Endodermal cell (in vitro differentiated cells): ENCODE measurements at regions not wholly inside any gene's neighbourhood (a gene's known extent, or its start where the extent isn't known, plus 50 kb on each side); places are given as distances from the start of the nearest gene placed in this dataset.

Experiments
- DNase-seq: peaks from one replicate; pipeline ENCODE4 v3.0.0-alpha.2; 2017
- H3K27ac ChIP-seq: 2 replicates; pipeline ENCODE4 v1.5.1; 2013; ENCODE audit warnings: mild to moderate bottlenecking, low read depth, low read length, moderate library complexity
- H3K27me3 ChIP-seq: 2 replicates; pipeline ENCODE4 v1.6.1; 2013; ENCODE audit warnings: mild to moderate bottlenecking, low read length, moderate library complexity; ENCODE audit not compliant: insufficient read depth, control insufficient read depth, poor library complexity, severe bottlenecking
- H3K36me3 ChIP-seq: 2 replicates; pipeline ENCODE4 v1.7.0; 2013; ENCODE audit warnings: mild to moderate bottlenecking, low read length, moderate library complexity; ENCODE audit not compliant: control insufficient read depth, insufficient read depth
- H3K4me1 ChIP-seq: one replicate; pipeline ENCODE4 v1.7.0; 2013; ENCODE audit warnings: low read length; ENCODE audit not compliant: control insufficient read depth, insufficient read depth
- H3K4me3 ChIP-seq: 2 replicates; pipeline ENCODE4 v1.5.1; 2013; ENCODE audit warnings: mild to moderate bottlenecking, low read length, moderate library complexity
- H3K9ac ChIP-seq: 2 replicates; pipeline ENCODE4 v1.6.1; 2013; ENCODE audit warnings: mild to moderate bottlenecking, low read length, moderate library complexity; ENCODE audit not compliant: poor library complexity, severe bottlenecking; ENCODE audit errors: extremely low read depth
- H3K9me3 ChIP-seq: 2 replicates; pipeline ENCODE4 v1.6.1; 2013; ENCODE audit warnings: mild to moderate bottlenecking, low read length, moderate library complexity; ENCODE audit not compliant: control insufficient read depth
- H3K27ac Mint-ChIP-seq: 2 replicates; pipeline ENCODE4 v1.8.0; 2020; ENCODE audit warnings: mixed read lengths
- H3K27me3 Mint-ChIP-seq: 2 replicates; pipeline ENCODE4 v1.8.0; 2021; ENCODE audit warnings: mild to moderate bottlenecking, mixed read lengths; ENCODE audit not compliant: insufficient read depth
- H3K36me3 Mint-ChIP-seq: 2 replicates; pipeline ENCODE4 v1.8.0; 2020; ENCODE audit warnings: low read depth, mixed read lengths
- H3K4me1 Mint-ChIP-seq: 2 replicates; pipeline ENCODE4 v1.8.0; 2020; ENCODE audit warnings: mixed read lengths
- H3K4me3 Mint-ChIP-seq: 2 replicates; pipeline ENCODE4 v1.8.0; 2020; ENCODE audit warnings: mild to moderate bottlenecking, moderate library complexity, mixed read lengths
- H3K9me3 Mint-ChIP-seq: 2 replicates; pipeline ENCODE4 v1.8.0; 2020; ENCODE audit warnings: mild to moderate bottlenecking, mixed read lengths
- WGBS, 2 experiments: methylation state at CpG; one replicate each; pipeline versions ENCODE4 v1.1.5 to v1.1.7; 2013; ENCODE audit warnings: missing lambda C conversion rate in 2 of 2, mixed read lengths in 1 of 2; ENCODE audit not compliant: insufficient coverage in 1 of 2, insufficient read length in 1 of 2; 5-methylcytosine and 5-hydroxymethylcytosine counted together
- TF ChIP-seq, protein P1 (sequence below): fragments of 200-600 bp; sonication (generic); conservative IDR thresholded peaks from 2 replicates; pipeline ENCODE4 v1.5.0; 2021; ENCODE audit warnings: antibody characterized with exemption, mild to moderate bottlenecking

DNA sequence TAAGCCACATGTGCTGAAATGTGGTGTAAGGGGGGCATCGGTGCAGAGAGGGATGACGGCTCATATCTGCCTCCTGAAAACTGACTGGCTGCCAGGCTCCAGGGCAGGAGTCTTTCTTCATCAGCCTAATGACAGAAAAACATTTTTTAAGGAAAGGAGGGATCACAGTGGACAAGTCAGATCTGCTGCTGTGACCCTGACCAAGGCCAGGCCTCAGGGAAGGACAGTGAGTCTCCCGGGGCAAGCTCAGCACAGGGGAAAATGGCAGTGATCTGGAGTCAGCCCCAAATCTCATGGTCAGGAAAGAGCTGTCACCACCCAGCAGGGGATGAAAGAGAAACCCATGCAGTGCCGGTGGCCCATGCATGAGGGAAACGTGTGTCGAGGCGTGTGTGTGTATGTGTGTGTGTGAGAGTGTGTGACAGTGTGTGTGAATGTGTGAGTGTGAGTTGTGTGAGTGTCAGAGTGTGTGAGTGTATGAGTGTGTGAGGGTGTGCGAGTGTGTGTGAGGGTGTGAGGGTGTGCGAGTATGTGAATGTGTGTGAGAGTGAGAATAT, 134.5 kb downstream of the INHBB start:
- Histone ChIP-seq H3K4me3 (no peak overlapping the region), H3K4me1 (no peaks in the 10 kb centered on the region), H3K9ac (no peak overlapping the region), H3K36me3 (no peaks in the 10 kb centered on the region), H3K27me3 (peaks cover 30% of the 10 kb centered on the region), H3K9me3 (no peaks in the 10 kb centered on the region), H3K27ac (no peak overlapping the region)
- no peak overlapping the region for H3K27ac Mint-ChIP-seq
- no peaks in the 10 kb centered on the region for H3K36me3 Mint-ChIP-seq
- TF ChIP-seq, protein P1, sequence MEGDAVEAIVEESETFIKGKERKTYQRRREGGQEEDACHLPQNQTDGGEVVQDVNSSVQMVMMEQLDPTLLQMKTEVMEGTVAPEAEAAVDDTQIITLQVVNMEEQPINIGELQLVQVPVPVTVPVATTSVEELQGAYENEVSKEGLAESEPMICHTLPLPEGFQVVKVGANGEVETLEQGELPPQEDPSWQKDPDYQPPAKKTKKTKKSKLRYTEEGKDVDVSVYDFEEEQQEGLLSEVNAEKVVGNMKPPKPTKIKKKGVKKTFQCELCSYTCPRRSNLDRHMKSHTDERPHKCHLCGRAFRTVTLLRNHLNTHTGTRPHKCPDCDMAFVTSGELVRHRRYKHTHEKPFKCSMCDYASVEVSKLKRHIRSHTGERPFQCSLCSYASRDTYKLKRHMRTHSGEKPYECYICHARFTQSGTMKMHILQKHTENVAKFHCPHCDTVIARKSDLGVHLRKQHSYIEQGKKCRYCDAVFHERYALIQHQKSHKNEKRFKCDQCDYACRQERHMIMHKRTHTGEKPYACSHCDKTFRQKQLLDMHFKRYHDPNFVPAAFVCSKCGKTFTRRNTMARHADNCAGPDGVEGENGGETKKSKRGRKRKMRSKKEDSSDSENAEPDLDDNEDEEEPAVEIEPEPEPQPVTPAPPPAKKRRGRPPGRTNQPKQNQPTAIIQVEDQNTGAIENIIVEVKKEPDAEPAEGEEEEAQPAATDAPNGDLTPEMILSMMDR, result no peak
- no peak for DNase-seq
- peaks cover 53% of the 10 kb centered on the region for H3K27me3 Mint-ChIP-seq
- peaks cover 9% of the 10 kb centered on the region for H3K4me1 Mint-ChIP-seq
- 80% methylated on average over 9 of the region's 9 CpGs for WGBS, 2 experiments
- no peak overlapping the region for H3K4me3 Mint-ChIP-seq
- H3K9me3 Mint-ChIP-seq, result no peaks in the 10 kb centered on the region

DNA sequence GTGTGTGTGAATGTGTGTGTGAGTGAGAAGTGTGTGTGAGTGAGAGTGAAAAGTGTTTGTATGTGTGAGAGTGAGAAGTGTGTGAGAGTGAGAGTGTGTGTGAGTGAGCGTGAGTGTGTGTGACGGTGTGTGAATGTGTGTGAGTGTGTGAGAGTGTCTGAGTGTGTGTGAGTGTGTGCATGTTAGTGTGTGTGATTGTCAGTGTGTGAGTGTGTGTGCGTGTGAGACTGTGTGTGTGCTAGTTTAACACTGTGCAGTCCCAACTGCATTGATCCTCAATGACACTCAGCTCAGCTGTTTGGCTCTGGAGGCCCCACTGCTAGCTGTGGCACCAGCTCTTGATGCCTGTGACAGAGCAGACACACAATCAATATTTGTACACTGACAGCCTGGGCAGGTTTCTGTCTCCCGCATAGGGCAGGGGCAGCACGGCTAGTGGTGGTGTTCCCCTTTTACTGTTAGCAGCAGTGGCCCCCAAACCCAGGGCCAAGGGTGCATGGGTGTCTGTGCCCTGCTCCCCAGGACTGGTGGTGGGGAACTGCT, 135.0 kb downstream of the INHBB start:
- Mint-ChIP-seq H3K4me3 (no peak overlapping the region), H3K27ac (no peak overlapping the region), H3K4me1 (peaks cover 5% of the 10 kb centered on the region), H3K9me3 (no peaks in the 10 kb centered on the region), H3K27me3 (peaks cover 54% of the 10 kb centered on the region), H3K36me3 (no peaks in the 10 kb centered on the region)
- Histone ChIP-seq H3K36me3 (no peaks in the 10 kb centered on the region), H3K9ac (no peak overlapping the region), H3K27ac (no peak overlapping the region), H3K27me3 (peaks cover 35% of the 10 kb centered on the region), H3K4me3 (no peak overlapping the region), H3K4me1 (no peaks in the 10 kb centered on the region), H3K9me3 (no peaks in the 10 kb centered on the region)
- 94 to 96% methylated on average over 3 to 5 of the region's 5 CpGs for WGBS, 2 experiments
- DNase-seq, result no peak
- TF ChIP-seq, protein P1, result no peak

DNA sequence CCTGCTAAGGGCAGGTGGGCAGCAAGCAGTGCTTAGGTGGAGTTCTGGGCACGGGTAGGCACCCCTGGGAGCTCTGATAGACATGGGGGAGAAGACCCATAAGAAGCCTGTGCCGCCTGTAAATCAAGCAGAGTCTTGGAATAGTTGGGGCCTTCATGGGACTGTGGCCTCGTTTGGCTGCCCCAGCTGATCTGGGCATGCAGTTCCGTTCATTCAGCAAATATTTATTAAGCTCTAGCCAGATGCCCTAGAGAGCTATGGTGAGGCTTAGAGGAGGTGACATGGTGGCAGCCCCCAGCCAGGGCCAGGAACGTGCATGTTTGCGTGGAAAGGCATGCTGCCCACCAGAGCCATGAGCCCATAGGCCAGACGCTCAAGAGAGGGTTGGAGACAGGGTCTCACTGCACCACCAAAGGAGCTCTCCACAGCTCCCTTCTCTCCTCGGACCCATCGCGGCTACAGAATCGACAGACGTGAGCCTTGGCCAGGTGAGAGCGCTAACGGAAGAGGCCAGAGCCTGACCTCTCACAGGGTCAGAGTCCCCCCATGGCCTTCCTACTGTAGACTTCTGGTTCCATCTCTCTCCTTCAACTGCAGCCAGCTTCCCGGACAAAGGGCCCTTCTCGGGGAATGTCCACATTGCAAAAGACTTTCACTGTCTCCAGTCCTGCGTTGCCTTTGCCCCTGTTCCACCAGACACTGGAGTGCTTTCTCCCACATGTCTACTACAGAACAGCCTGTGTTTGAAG, 135.7 kb downstream of the INHBB start:
- no peak for DNase-seq
- Mint-ChIP-seq H3K27me3 (peaks cover 57% of the 10 kb centered on the region), H3K36me3 (no peaks in the 10 kb centered on the region), H3K9me3 (no peaks in the 10 kb centered on the region), H3K4me3 (no peak overlapping the region), H3K27ac (no peak overlapping the region), H3K4me1 (peaks cover 5% of the 10 kb centered on the region)
- Histone ChIP-seq H3K9me3 (no peaks in the 10 kb centered on the region), H3K9ac (no peak overlapping the region), H3K4me1 (no peaks in the 10 kb centered on the region), H3K4me3 (no peak overlapping the region), H3K27me3 (peaks cover 40% of the 10 kb centered on the region), H3K36me3 (no peaks in the 10 kb centered on the region), H3K27ac (no peak overlapping the region)
- 92 to 95% methylated on average over 10 to 17 of the region's 17 CpGs for WGBS, 2 experiments
- TF ChIP-seq, protein P1, result no peak
